IMR-90 (cell line): ENCODE measurements at regions not wholly inside any gene's neighbourhood (a gene's known extent, or its start where the extent isn't known, plus 50 kb on each side); places are given as distances from the start of the nearest gene placed in this dataset.
A peak's percentile ranks its signal among the peaks of the same experiment; 100 is the strongest.

Experiments used
- ATAC-seq: fragments of 200-7000 bp; cut with Tn5 transposase; 2 replicates; pipeline ENCODE4 v1.9.1; 2020; ENCODE audit warnings: low read depth, mild to moderate bottlenecking, moderate library complexity
- BruUV-seq: library from RNA; stranded (reverse); fragments of 400-500 nt; replicated peaks from 2 replicates; lab custom pipeline; 2021; lab: Mats Ljungman, UMichigan
- CTCF ChIA-PET: fragments of 300-600 bp; formaldehyde crosslinking; extraction: SDS; loops from one replicate; lab custom pipeline; 2021; ENCODE audit warnings: antibody characterized with exemption; lab: Yijun Ruan, JAX
- POLR2A ChIA-PET: fragments of 300-600 bp; sonication (Branson Sonifier 250); formaldehyde crosslinking; loops from one replicate; lab custom pipeline; 2022; ENCODE audit warnings: antibody characterized with exemption; ENCODE audit not compliant: unreplicated experiment; lab: Charles Lee
- DNase-seq: peaks from one replicate; pipeline ENCODE4 v3.0.0; 2013
- H2AFZ ChIP-seq: replicated peaks from 2 replicates; pipeline ENCODE3; 2013; ENCODE audit warnings: low read length, mild to moderate bottlenecking; ENCODE audit not compliant: poor library complexity
- H2AK5ac ChIP-seq: 2 replicates; pipeline ENCODE4 v1.6.1; 2013; ENCODE audit warnings: low read depth, low read length, inconsistent platforms
- H2AK9ac ChIP-seq: replicated peaks from 2 replicates; pipeline ENCODE3; 2013; ENCODE audit warnings: mild to moderate bottlenecking, low read depth, low read length, moderate library complexity; ENCODE audit not compliant: poor library complexity
- H2BK120ac ChIP-seq: 2 replicates; pipeline ENCODE4 v1.6.1; 2013; ENCODE audit warnings: low read depth, low read length, inconsistent platforms
- H2BK15ac ChIP-seq: 3 replicates; pipeline ENCODE4 v1.6.1; 2013; ENCODE audit warnings: low read depth, low read length, inconsistent platforms
- H2BK20ac ChIP-seq: 2 replicates; pipeline ENCODE4 v1.6.1; 2013; ENCODE audit warnings: low read depth, mild to moderate bottlenecking, inconsistent platforms, low read length, moderate library complexity
- H2BK5ac ChIP-seq: 2 replicates; pipeline ENCODE4 v1.6.1; 2013; ENCODE audit warnings: mild to moderate bottlenecking, low read depth, low read length, inconsistent platforms; ENCODE audit not compliant: poor library complexity, severe bottlenecking
- H3K14ac ChIP-seq: replicated peaks from 2 replicates; pipeline ENCODE4 v1.6.1; 2013; ENCODE audit warnings: low read depth, low read length, inconsistent platforms
- H3K18ac ChIP-seq: 2 replicates; pipeline ENCODE4 v1.6.1; 2013; ENCODE audit warnings: low read depth, low read length, control low read depth
- H3K23ac ChIP-seq: 2 replicates; pipeline ENCODE4 v1.6.1; 2013; ENCODE audit warnings: low read depth, low read length, inconsistent platforms
- H3K27ac ChIP-seq: 2 replicates; pipeline ENCODE4 v1.5.1; 2013; ENCODE audit warnings: mild to moderate bottlenecking, control low read depth, low read length; ENCODE audit not compliant: insufficient read depth
- H3K27me3 ChIP-seq: 2 replicates; pipeline ENCODE4 v1.6.1; 2013; ENCODE audit warnings: low read length; ENCODE audit not compliant: control insufficient read depth, insufficient read depth
- H3K36me3 ChIP-seq: 2 replicates; pipeline ENCODE4 v1.6.1; 2013; ENCODE audit warnings: low read length, mixed read lengths; ENCODE audit not compliant: control insufficient read depth, insufficient read depth
- H3K4ac ChIP-seq: 2 replicates; pipeline ENCODE4 v1.6.1; 2013; ENCODE audit warnings: low read depth, low read length, inconsistent platforms
- H3K4me1 ChIP-seq: 2 replicates; pipeline ENCODE4 v1.6.1; 2013; ENCODE audit warnings: low read length, mixed read lengths; ENCODE audit not compliant: control insufficient read depth, insufficient read depth
- H3K4me2 ChIP-seq: 2 replicates; pipeline ENCODE4 v1.6.1; 2013; ENCODE audit warnings: low read depth, mild to moderate bottlenecking, control low read depth, low read length, moderate library complexity
- H3K4me3 ChIP-seq: 2 replicates; pipeline ENCODE4 v1.5.1; 2013; ENCODE audit warnings: low read depth, mild to moderate bottlenecking, control low read depth, low read length, moderate library complexity; ENCODE audit not compliant: insufficient read depth
- H3K56ac ChIP-seq: 2 replicates; pipeline ENCODE4 v1.6.1; 2013; ENCODE audit warnings: low read length, inconsistent platforms; ENCODE audit not compliant: insufficient read depth; ENCODE audit errors: extremely low read depth
- H3K79me1 ChIP-seq, 2 experiments: 2 replicates each; pipeline ENCODE4 v1.6.1; 2013; ENCODE audit warnings: low read length in 2 of 2, inconsistent platforms in 1 of 2, low read depth in 1 of 2
- H3K9ac ChIP-seq: 2 replicates; pipeline ENCODE4 v1.6.1; 2013; ENCODE audit warnings: low read depth, low read length, control low read depth
- H3K9me1 ChIP-seq: 2 replicates; pipeline ENCODE4 v1.6.1; 2013; ENCODE audit warnings: low read length, inconsistent platforms; ENCODE audit not compliant: insufficient read depth
- H3K9me3 ChIP-seq: 2 replicates; pipeline ENCODE4 v1.6.1; 2013; ENCODE audit warnings: low read length; ENCODE audit not compliant: control insufficient read depth, insufficient read depth
- H4K20me1 ChIP-seq: 2 replicates; pipeline ENCODE4 v1.6.1; 2013; ENCODE audit warnings: low read length, inconsistent platforms; ENCODE audit not compliant: insufficient read depth
- H4K5ac ChIP-seq: 2 replicates; pipeline ENCODE4 v1.6.1; 2013; ENCODE audit warnings: mild to moderate bottlenecking, low read depth, low read length, control low read depth
- H4K8ac ChIP-seq, 2 experiments: 2 replicates each; pipeline ENCODE4 v1.6.1; 2013; ENCODE audit warnings: low read depth in 2 of 2, low read length in 2 of 2, control low read depth in 1 of 2, inconsistent platforms in 1 of 2
- H4K91ac ChIP-seq: 2 replicates; pipeline ENCODE4 v1.6.1; 2013; ENCODE audit warnings: low read depth, low read length, inconsistent platforms; ENCODE audit not compliant: insufficient read depth
- BHLHE40 ChIP-seq: fragments of 150-350 bp; IDR thresholded peaks from 2 replicates; pipeline ENCODE4 v1.6.1; 2016; ENCODE audit warnings: mild to moderate bottlenecking, low read depth, low read length
- CEBPB ChIP-seq: IDR thresholded peaks from 2 replicates; pipeline ENCODE4 v1.6.1; 2012; ENCODE audit warnings: low read depth, low read length, improper control_type of control experiment
- CHD1 ChIP-seq: IDR thresholded peaks from 2 replicates; pipeline ENCODE4 v1.6.1; 2012; ENCODE audit warnings: low read depth, low read length, improper control_type of control experiment
- ELK1 ChIP-seq: fragments of 150-350 bp; IDR thresholded peaks from 2 replicates; pipeline ENCODE4 v1.6.1; 2016; ENCODE audit warnings: low read depth, mild to moderate bottlenecking, low read length, moderate library complexity, borderline replicate concordance
- FOS ChIP-seq: fragments of 150-350 bp; IDR thresholded peaks from 2 replicates; pipeline ENCODE4 v1.6.1; 2016; ENCODE audit warnings: low read depth, low read length
- MAFK ChIP-seq: IDR thresholded peaks from 2 replicates; pipeline ENCODE4 v1.6.1; 2012; ENCODE audit warnings: low read depth, low read length, improper control_type of control experiment
- MAZ ChIP-seq: IDR thresholded peaks from 2 replicates; pipeline ENCODE4 v1.6.1; 2012; ENCODE audit warnings: low read depth, mild to moderate bottlenecking, low read length, improper control_type of control experiment, moderate library complexity, borderline replicate concordance
- MXI1 ChIP-seq: IDR thresholded peaks from 2 replicates; pipeline ENCODE4 v1.6.1; 2012; ENCODE audit warnings: low read depth, mild to moderate bottlenecking, low read length, moderate library complexity, borderline replicate concordance
- NFE2L2 ChIP-seq: fragments of 150-350 bp; IDR thresholded peaks from 2 replicates; pipeline ENCODE4 v1.6.1; 2016; ENCODE audit warnings: low read depth, mild to moderate bottlenecking, low read length
- POLR2A ChIP-seq: IDR thresholded peaks from 2 replicates; pipeline ENCODE4 v1.6.1; 2012; ENCODE audit warnings: mild to moderate bottlenecking, low read depth, low read length
- RAD21 ChIP-seq: IDR thresholded peaks from 2 replicates; pipeline ENCODE4 v1.6.1; 2012; ENCODE audit warnings: low read length, improper control_type of control experiment
- RCOR1 ChIP-seq: IDR thresholded peaks from 2 replicates; pipeline ENCODE4 v1.6.1; 2012; ENCODE audit warnings: mild to moderate bottlenecking, low read length, improper control_type of control experiment; ENCODE audit not compliant: insufficient replicate concordance
- RFX5 ChIP-seq: IDR thresholded peaks from 2 replicates; pipeline ENCODE4 v1.8.0; 2012; ENCODE audit warnings: low read depth, mild to moderate bottlenecking, low read length, moderate library complexity
- SMC3 ChIP-seq: fragments of 150-350 bp; IDR thresholded peaks from 2 replicates; pipeline ENCODE4 v1.6.1; 2016; ENCODE audit warnings: low read depth, mild to moderate bottlenecking, antibody characterized with exemption, low read length, moderate library complexity
- USF2 ChIP-seq: fragments of 150-350 bp; IDR thresholded peaks from 2 replicates; pipeline ENCODE4 v1.6.1; 2017; ENCODE audit warnings: mild to moderate bottlenecking, antibody characterized with exemption, low read length, low read depth
- WGBS, 2 experiments: methylation state at CpG; one replicate each; pipeline versions ENCODE4 v1.1.5 to v1.1.7; 2013; ENCODE audit warnings: missing lambda C conversion rate in 2 of 2; ENCODE audit not compliant: insufficient read length in 1 of 2; ENCODE audit errors: extremely low coverage in 2 of 2; 5-methylcytosine and 5-hydroxymethylcytosine counted together
- dilution Hi-C: fragments of 300-500 bp; cut with HindIII; formaldehyde crosslinking; loops from one replicate; pipeline ENCODE4 v1.14.3; 2018; ENCODE audit warnings: low sequenced_read_pairs; ENCODE audit not compliant: unreplicated experiment
- in situ Hi-C: fragments of 300-500 bp; cut with MboI; formaldehyde crosslinking; loops from 3 replicates; pipeline ENCODE4 v1.14.3; 2019; ENCODE audit warnings: low sequenced_read_pairs, inconsistent platforms, mixed read lengths
- intact Hi-C: fragments of 100-400 bp; cut with micrococcal nuclease; formaldehyde crosslinking; loops from 2 replicates; pipeline ENCODE4 v1.10.0; 2022

GRCh38 chrX:13387666-13388494 is 68.0 kb upstream of the ATXN3L start:
- DNase-seq (peak; percentile 23), ATAC-seq (peak; percentile 53)
- Histone ChIP-seq H4K5ac (peak overlapping the region; percentile 98), H3K4me3 (no peak overlapping the region), H4K91ac (peak overlapping the region; percentile 52), H3K9ac (no peak overlapping the region), H2BK5ac (peak overlapping the region; percentile 70), H4K20me1 (no peaks in the 10 kb centered on the region), H3K27ac (peak overlapping the region; percentile 77; the same call in 1 of the 2 replicates), H3K27me3 (no peaks in the 10 kb centered on the region; the same call in 1 of the 2 replicates), H3K23ac (peak overlapping the region; percentile 31; the same call in 1 of the 2 replicates), H2AFZ (peak overlapping the region; percentile 24), H3K36me3 (no peaks in the 10 kb centered on the region), H3K4ac (peak overlapping the region; percentile 54), H3K4me1 (peaks cover 4% of the 10 kb centered on the region), H2AK5ac (0 out of 2 replicates have a peak overlapping the region, but pooled peaks have one; percentile 30), H4K8ac (peak overlapping the region in 1 of 2 experiments; percentile 50; a peak in 2 of 4 replicates), H3K56ac (no peak overlapping the region), H2BK15ac (peak overlapping the region; percentile 59; the same call in 1 of the 3 replicates), H3K9me1 (no peaks in the 10 kb centered on the region), H3K18ac (peak overlapping the region; percentile 99), H2AK9ac (no peak overlapping the region), H2BK120ac (peak overlapping the region; percentile 79), H3K4me2 (no peak overlapping the region), H2BK20ac (peak overlapping the region; percentile 57), H3K14ac (peak overlapping the region; percentile 58), H3K9me3 (no peaks in the 10 kb centered on the region), H3K79me1 (no peaks in the 10 kb centered on the region)
- in situ Hi-C loops, result no loop called here
- intact Hi-C loops, result no loop called here
- POLR2A ChIA-PET, result interaction anchor here (0.6 kb wide), 1 partner anchor 408 kb away, joined by 4 read pairs; no protein-coding TSS in a partner anchor
- WGBS, 2 experiments, result no CpG with 5 or more reads among the region's 2 CpGs
- CTCF ChIA-PET, result interaction anchor here (0.8 kb wide), 2 partner anchors 13 to 22 kb away, joined by 3 to 4 read pairs; no protein-coding TSS in a partner anchor
- dilution Hi-C loops, result no loop called here
- BruUV-seq, result no TSS peak
- TF ChIP-seq SMC3, result no peak
- no peak for TF ChIP-seq FOS
- TF ChIP-seq MAFK, result no peak
- TF ChIP-seq RCOR1, result no peak
- TF ChIP-seq CEBPB, result no peak
- TF ChIP-seq ELK1, result no peak
- no peak for TF ChIP-seq BHLHE40
- no peak for TF ChIP-seq MXI1
- no peak for TF ChIP-seq MAZ
- TF ChIP-seq NFE2L2, result no peak
- TF ChIP-seq RFX5, result no peak
- TF ChIP-seq RAD21, result no peak
- TF ChIP-seq USF2, result no peak
- no peak for TF ChIP-seq POLR2A
- no peak for TF ChIP-seq CHD1
